KMS-11 (cell line): ENCODE measurements at regions not wholly inside any gene's neighbourhood (a gene's known extent, or its start where the extent isn't known, plus 50 kb on each side); places are given as distances from the start of the nearest gene placed in this dataset.

Experiments used
- H2AFZ ChIP-seq: fragments of 200-600 bp; sonication (generic); 2 replicates; pipeline ENCODE4 v1.6.1; 2016; ENCODE audit warnings: antibody characterized with exemption, mixed run types, low read depth
- H3K27ac ChIP-seq: fragments of 200-600 bp; sonication (generic); 2 replicates; pipeline ENCODE4 v1.6.1; 2016; ENCODE audit warnings: mild to moderate bottlenecking, mixed run types
- H3K27me3 ChIP-seq: fragments of 200-600 bp; sonication (generic); 2 replicates; pipeline ENCODE4 v1.6.1; 2017; ENCODE audit warnings: mild to moderate bottlenecking, low read depth, mixed run types, moderate library complexity; ENCODE audit not compliant: insufficient read depth
- H3K36me3 ChIP-seq: fragments of 200-600 bp; sonication (generic); 2 replicates; pipeline ENCODE4 v1.6.1; 2017; ENCODE audit warnings: mild to moderate bottlenecking, mixed run types; ENCODE audit not compliant: insufficient read depth
- H3K4me1 ChIP-seq: fragments of 200-600 bp; sonication (generic); 2 replicates; pipeline ENCODE4 v1.6.1; 2016; ENCODE audit warnings: mild to moderate bottlenecking, low read depth, mixed run types; ENCODE audit not compliant: poor library complexity, severe bottlenecking
- H3K4me2 ChIP-seq: fragments of 200-600 bp; sonication (generic); 2 replicates; pipeline ENCODE4 v1.7.0; 2016; ENCODE audit warnings: mild to moderate bottlenecking, mixed run types
- H3K4me3 ChIP-seq: fragments of 200-600 bp; sonication (generic); IDR thresholded peaks from 2 replicates; pipeline ENCODE4 v1.6.1; 2017; ENCODE audit warnings: low read depth, low read length, mixed read lengths; ENCODE audit not compliant: insufficient read depth
- H3K79me2 ChIP-seq: fragments of 200-600 bp; sonication (generic); 2 replicates; pipeline ENCODE4 v1.6.1; 2016; ENCODE audit warnings: low read depth, mixed run types; ENCODE audit not compliant: insufficient read depth
- H3K9ac ChIP-seq: fragments of 200-600 bp; sonication (generic); 2 replicates; pipeline ENCODE4 v1.6.1; 2016; ENCODE audit warnings: mild to moderate bottlenecking, mixed run types
- H4K20me1 ChIP-seq: fragments of 200-600 bp; sonication (generic); 2 replicates; pipeline ENCODE4 v1.6.1; 2016; ENCODE audit warnings: mild to moderate bottlenecking, mixed run types; ENCODE audit not compliant: insufficient read depth
- TF ChIP-seq, protein P1 (sequence below): fragments of 200-600 bp; sonication (generic); conservative IDR thresholded peaks from 2 replicates; pipeline ENCODE4 v1.6.1; 2017; ENCODE audit warnings: low read depth, mild to moderate bottlenecking, antibody characterized with exemption, low read length, moderate library complexity, mixed read lengths

DNA sequence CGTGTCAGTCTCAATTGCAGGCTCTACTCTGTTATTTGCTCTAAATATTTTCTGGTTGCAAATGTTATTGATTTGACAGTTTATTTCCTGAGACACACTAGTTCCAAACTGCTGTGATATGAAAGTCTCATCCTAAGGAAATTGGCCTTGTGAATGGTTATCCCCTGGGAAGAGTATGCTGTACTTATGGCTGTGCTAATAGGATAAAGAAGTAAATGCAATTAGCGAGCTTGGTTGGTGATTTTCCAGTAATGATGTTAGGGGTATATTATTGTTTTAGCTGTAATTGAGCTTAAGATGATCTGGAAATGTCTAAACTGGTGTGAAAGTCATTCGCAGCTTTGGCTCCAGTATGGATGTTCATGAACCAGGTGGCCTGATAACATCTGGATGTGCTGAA, 197.9 kb downstream of the SUDS3 start:
- TF ChIP-seq, protein P1, sequence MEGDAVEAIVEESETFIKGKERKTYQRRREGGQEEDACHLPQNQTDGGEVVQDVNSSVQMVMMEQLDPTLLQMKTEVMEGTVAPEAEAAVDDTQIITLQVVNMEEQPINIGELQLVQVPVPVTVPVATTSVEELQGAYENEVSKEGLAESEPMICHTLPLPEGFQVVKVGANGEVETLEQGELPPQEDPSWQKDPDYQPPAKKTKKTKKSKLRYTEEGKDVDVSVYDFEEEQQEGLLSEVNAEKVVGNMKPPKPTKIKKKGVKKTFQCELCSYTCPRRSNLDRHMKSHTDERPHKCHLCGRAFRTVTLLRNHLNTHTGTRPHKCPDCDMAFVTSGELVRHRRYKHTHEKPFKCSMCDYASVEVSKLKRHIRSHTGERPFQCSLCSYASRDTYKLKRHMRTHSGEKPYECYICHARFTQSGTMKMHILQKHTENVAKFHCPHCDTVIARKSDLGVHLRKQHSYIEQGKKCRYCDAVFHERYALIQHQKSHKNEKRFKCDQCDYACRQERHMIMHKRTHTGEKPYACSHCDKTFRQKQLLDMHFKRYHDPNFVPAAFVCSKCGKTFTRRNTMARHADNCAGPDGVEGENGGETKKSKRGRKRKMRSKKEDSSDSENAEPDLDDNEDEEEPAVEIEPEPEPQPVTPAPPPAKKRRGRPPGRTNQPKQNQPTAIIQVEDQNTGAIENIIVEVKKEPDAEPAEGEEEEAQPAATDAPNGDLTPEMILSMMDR, result no peak
- no peaks in the 10 kb centered on the region for H3K36me3 ChIP-seq
- H4K20me1 ChIP-seq, result no peaks in the 10 kb centered on the region
- H3K9ac ChIP-seq, result no peak overlapping the region
- H3K4me2 ChIP-seq, result no peak overlapping the region
- no peaks in the 10 kb centered on the region for H3K79me2 ChIP-seq
- H3K27me3 ChIP-seq, result no peaks in the 10 kb centered on the region
- H3K27ac ChIP-seq, result no peak overlapping the region
- H3K4me3 ChIP-seq, result no peak overlapping the region
- no peaks in the 10 kb centered on the region for H3K4me1 ChIP-seq
- H2AFZ ChIP-seq, result no peak overlapping the region

GRCh38 chr12:118575730-118576129, 199.4 kb downstream of the SUDS3 start:
- H3K27me3 ChIP-seq, result no peaks in the 10 kb centered on the region

DNA sequence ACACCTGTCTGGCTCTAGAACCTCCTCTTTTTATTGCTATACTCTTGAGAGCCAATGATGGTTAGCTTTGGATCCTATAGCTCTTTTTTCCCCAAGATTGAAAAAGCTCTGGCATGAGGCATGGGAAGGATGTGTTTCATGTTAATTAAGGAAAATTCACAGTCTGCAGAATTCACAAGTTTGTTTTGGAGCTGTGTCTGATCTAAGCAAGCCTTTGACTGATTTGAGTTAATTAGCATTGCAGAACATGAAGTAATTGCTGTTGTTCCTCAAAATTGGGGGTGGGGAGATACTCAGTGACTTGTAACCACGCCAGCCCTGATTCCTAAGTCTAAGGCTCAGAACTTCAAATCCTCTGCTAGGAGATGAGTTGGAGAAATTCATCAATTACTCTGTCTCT, 205.0 kb downstream of the SUDS3 start:
- Histone ChIP-seq H3K9ac (no peak overlapping the region), H4K20me1 (no peaks in the 10 kb centered on the region), H3K79me2 (no peaks in the 10 kb centered on the region), H3K36me3 (no peaks in the 10 kb centered on the region), H3K4me2 (no peak overlapping the region), H2AFZ (no peak overlapping the region), H3K4me3 (no peak overlapping the region), H3K27ac (no peak overlapping the region), H3K27me3 (no peaks in the 10 kb centered on the region), H3K4me1 (no peaks in the 10 kb centered on the region)
- TF ChIP-seq, protein P1, result no peak

More at GRCh38 chr12:118575730-118576129, 199.4 kb downstream of the SUDS3 start:
- Histone ChIP-seq H4K20me1 (no peaks in the 10 kb centered on the region), H3K79me2 (no peaks in the 10 kb centered on the region), H3K9ac (no peak overlapping the region), H3K4me3 (no peak overlapping the region), H3K4me2 (no peak overlapping the region), H3K27ac (no peak overlapping the region), H3K4me1 (no peaks in the 10 kb centered on the region), H3K36me3 (no peaks in the 10 kb centered on the region), H2AFZ (no peak overlapping the region)
- TF ChIP-seq, protein P1, result no peak

DNA sequence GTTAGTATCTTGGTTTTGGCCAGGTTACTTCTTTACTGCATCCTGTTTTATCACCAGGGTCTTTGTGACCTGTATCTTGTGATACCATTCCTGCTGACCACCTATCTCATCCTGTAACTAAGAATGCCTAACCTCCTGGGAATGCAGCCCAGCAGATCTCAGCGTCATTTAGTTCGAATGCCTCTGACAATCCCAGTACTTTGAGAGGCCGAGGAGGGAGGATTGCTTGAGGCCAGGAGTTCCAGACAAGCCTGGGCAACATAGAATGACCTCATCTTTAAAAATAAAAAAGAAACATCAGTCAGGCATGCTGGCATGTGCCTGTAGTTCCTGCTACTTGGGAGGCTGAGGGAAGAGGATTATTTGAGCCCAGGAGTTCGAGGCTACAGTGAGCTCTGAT, 206.5 kb downstream of the SUDS3 start:
- no peaks in the 10 kb centered on the region for H4K20me1 ChIP-seq
- H3K4me3 ChIP-seq, result no peak overlapping the region
- H3K36me3 ChIP-seq, result no peaks in the 10 kb centered on the region
- no peaks in the 10 kb centered on the region for H3K79me2 ChIP-seq
- TF ChIP-seq, protein P1, result no peak
- no peak overlapping the region for H3K9ac ChIP-seq
- H3K4me1 ChIP-seq, result no peaks in the 10 kb centered on the region
- H3K27me3 ChIP-seq, result no peaks in the 10 kb centered on the region
- no peak overlapping the region for H3K27ac ChIP-seq
- no peak overlapping the region for H2AFZ ChIP-seq
- H3K4me2 ChIP-seq, result no peak overlapping the region

GRCh38 chr12:118586433-118586832, 210.1 kb downstream of the SUDS3 start:
- TF ChIP-seq, protein P1, result no peak
- Histone ChIP-seq H3K79me2 (no peaks in the 10 kb centered on the region), H3K27me3 (no peaks in the 10 kb centered on the region), H3K27ac (no peak overlapping the region), H3K4me1 (no peaks in the 10 kb centered on the region), H3K9ac (no peak overlapping the region), H4K20me1 (no peaks in the 10 kb centered on the region), H3K4me2 (no peak overlapping the region), H3K36me3 (no peaks in the 10 kb centered on the region), H2AFZ (no peak overlapping the region), H3K4me3 (no peak overlapping the region)
